GM23338 (cell line): ENCODE measurements at regions not wholly inside any gene's neighbourhood (a gene's known extent, or its start where the extent isn't known, plus 50 kb on each side); places are given as distances from the start of the nearest gene placed in this dataset.

Source experiments
- CTCF ChIP-seq, 2 experiments: fragments of 200-600 bp in 1 of 2; sonication (generic) in 1 of 2; conservative IDR thresholded peaks; 2 replicates each; pipeline versions ENCODE4 v1.5.1 to v1.6.1; 2016 to 2017; ENCODE audit warnings: antibody characterized with exemption in 2 of 2, low read depth in 2 of 2, mild to moderate bottlenecking in 2 of 2, moderate library complexity in 1 of 2
- POLR2AphosphoS5 ChIP-seq: IDR thresholded peaks from 2 replicates; pipeline ENCODE4 v1.6.1; 2016; ENCODE audit warnings: antibody characterized with exemption, low read depth
- STAT1 ChIP-seq: IDR thresholded peaks from one replicate; pipeline ENCODE4 v1.6.1; 2016; ENCODE audit warnings: antibody characterized with exemption; ENCODE audit not compliant: unreplicated experiment

GRCh38 chr9:31140316-31140715 lies 1244.1 kb upstream of the ACO1 start:
- TF ChIP-seq CTCF (conservative IDR thresholded peaks at IDR 0.05; ENCODE audit: low read depth in 2 of 2) (peak; percentile 45 to 73; a peak in 3 of 4 replicates), POLR2AphosphoS5 (no peak), STAT1 (no peak)
